ENCODE measurements at regions not wholly inside any gene's neighbourhood (a gene's known extent, or its start where the extent isn't known, plus 50 kb on each side); places are given as distances from the start of the nearest gene placed in this dataset.

- TF ChIP-seq POLR2AphosphoS5 (IDR thresholded peaks at IDR 0.05; ENCODE audit: low read length) (no peak), TCF3 (IDR thresholded peaks at IDR 0.05; ENCODE audit: borderline replicate concordance, insufficient read depth, low read depth, low read length) (no peak), ZNF274 (IDR thresholded peaks at IDR 0.05; ENCODE audit: insufficient read depth, insufficient read length) (no peak), FOXM1 (IDR thresholded peaks at IDR 0.05; ENCODE audit: low read depth, low read length) (no peak), ATF2 (IDR thresholded peaks at IDR 0.05; ENCODE audit: low read length) (no peak), NFIC (IDR thresholded peaks at IDR 0.05; ENCODE audit: low read depth, low read length) (no peak), TAF1 (IDR thresholded peaks at IDR 0.05; ENCODE audit: borderline replicate concordance, low read depth, low read length) (no peak), E2F4 (IDR thresholded peaks at IDR 0.05; ENCODE audit: low read depth, low read length) (no peak), POLR2A (IDR thresholded peaks at IDR 0.05; ENCODE audit: low read depth, low read length) (no peak)
These were observed 123.8 kb upstream of the CACNA2D1 start for GRCh38 chr7:82567356-82567755.
